GM18870 (cell line): ENCODE measurements at regions not wholly inside any gene's neighbourhood (a gene's known extent, or its start where the extent isn't known, plus 50 kb on each side); places are given as distances from the start of the nearest gene placed in this dataset.
"Not testable (repeated sequence)": the region's sequence is repeated elsewhere in the genome, so short reads cannot be mapped to it uniquely, and the experiment has no call there.

ENCODE experiments used
- ATAC-seq: cut with Tn5 transposase; IDR thresholded peaks from one replicate; pipeline ENCODE4 v1.9.1; 2021; ENCODE audit warnings: moderate library complexity; ENCODE audit not compliant: unreplicated experiment

DNA sequence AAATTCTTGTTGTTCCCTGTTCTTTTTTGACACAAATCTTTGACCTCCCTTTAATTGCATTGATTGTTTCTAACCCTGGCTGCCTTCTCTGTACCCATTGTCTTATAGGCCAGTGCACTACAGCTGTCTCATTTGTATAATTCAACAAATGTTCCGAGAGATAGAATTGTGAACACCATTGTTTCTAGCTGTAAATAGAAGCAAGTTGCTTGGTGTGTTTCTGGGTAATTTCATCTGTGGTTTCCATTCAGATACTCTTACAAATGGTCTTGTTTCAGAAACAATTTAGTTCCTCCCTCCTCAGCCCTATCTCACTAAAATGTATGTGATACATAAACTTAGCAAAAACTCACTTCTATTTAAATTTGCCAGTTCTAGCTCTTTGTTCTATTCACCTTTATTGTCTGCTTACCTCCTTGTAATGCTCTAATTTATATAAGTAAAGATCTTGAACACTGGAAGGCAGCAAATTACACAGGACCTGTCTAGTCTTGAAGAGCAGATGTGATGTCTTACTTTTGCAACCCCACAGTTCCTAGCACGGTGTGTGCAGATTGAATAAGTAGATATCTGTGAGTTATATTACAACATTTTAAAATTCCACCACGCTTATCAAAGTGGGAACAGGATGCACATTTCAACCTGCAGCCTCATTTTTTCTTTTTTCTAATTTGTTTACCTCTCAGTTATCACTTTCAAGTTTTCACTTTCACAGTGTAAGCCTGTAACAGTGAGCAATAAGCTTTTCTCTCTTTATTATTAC, 515.6 kb upstream of the ZP4 start:
- ATAC-seq: no peak

DNA sequence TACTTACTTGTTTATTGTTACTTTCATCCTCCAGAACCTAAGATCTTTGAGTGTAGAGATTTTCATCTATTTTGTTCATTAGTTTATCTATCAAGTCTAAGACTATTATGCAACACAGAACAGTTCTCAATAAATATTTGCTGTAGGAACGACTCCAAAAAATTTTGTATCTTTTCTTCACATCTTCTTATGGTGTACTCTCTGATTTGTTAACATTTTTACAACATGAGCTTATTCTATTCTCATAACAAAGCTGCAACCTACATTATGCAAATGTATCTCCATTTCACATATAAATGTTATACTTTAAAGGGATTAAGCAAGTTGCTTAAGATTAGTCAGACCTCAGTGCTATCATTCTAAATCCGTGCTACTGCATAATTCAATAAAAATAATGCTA, 514.2 kb upstream of the ZP4 start:
- ATAC-seq: no peak

DNA sequence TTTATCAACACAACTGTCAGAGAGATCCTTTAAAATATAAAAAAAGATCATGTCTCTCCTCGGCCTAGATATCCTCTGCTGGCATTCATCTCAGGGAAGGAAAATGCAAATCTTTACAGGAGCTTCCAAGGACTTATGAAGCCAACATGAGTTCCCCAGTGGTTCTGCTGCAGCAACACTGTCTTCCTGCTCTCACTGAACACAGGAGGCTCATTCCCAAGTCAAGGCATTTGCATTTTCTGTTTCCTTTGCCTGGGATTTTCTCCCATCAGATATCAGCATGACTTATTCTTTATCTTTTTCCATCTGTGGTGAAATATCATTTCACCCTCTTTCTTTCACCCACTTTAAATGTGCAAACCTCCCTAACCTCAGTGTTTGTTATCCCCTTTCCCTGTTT, 513.8 kb upstream of the ZP4 start:
- no peak for ATAC-seq

DNA sequence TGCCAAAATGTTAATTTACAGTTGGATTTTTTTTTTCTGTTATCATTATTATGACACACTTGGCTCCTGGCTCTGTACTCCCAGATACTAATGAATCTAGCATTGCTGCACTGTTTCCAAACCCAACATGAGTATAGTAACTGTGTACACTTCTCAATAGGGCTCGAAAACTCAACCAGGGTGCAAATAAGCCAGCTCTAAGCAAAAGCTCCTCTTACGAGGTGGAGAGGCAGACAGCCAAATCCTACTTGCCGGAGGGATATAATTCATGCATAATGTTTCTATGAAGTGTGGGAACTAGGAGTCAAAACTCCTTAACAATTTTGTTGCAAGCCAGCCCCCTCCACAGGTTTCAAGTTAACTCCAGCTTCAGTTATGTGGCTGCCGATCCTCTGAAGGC, 510.4 kb upstream of the ZP4 start:
- no peak for ATAC-seq

DNA sequence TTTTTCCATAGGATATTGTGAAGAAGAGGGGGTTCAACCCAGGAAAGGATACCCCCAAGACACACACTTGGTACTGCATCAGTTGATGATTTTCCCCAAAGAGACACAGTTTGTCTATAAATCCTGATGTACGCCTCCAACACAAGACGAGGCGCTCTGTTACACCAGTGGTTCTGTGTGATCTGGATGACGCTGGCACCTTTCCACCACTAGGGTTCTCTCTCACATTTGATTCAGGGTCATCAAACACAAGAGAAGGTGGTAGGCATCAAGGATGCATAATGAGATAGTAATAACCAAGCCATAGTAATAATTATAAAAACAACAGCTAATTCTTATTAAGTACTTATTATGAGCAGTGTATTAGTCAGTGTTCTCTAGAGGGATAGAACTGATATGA, 508.8 kb upstream of the ZP4 start:
- ATAC-seq: no peak

DNA sequence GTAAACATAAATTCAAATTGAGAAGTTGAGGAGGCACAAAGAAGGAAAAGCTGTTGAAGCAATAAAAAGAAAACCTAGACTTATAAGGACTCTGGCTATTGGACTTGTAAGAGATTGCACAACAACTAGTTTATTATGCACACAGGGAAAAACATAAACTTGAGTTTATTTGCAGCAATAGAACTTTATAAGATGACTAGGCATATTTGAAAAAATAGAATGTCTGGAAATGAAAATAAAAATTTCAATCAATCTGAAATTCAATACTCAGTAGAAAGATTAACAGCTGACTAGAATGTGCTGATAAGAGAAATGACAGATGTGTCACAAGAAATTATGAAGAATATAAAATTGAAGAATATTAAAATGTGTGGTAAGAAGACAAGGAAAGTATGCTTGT, 505.4 kb upstream of the ZP4 start:
- no peak for ATAC-seq

DNA sequence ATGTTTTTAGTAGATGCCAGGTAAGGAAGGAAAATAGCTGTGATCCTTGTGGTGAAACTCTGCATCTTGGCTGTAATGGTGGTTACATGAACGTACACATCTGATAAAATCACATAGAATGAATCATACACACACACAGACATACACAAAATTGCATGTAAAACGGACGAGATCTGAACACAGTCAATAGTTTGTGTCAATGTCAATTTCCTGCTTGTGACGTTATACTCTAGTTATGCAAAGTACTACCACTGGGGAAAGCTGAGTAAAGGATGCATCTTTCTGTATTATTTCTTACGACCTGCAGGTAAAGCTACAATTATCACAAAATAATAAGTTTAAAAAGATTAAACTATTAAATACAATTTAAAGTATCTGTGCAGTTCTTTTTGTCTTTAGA, 493.7 kb upstream of the ZP4 start:
- ATAC-seq: no peak

DNA sequence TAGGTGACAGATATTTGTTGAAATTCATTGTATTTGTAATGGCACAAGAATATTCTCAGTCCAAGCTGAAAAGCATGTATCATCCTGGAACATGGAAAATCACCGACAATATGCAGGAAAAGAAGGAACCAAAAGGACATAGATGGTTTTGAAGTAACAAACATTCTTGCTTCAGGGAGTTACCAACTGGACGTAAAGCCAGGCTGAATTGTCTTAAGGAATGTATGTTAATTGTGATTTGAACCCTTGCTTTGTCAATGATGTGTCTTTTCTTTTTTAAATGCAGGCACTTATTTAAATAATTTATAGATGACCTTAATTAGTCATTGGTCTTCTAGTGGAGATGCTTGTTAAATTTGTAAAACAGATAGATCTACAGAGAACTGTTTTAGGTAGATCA, 489.4 kb upstream of the ZP4 start:
- ATAC-seq: no peak

DNA sequence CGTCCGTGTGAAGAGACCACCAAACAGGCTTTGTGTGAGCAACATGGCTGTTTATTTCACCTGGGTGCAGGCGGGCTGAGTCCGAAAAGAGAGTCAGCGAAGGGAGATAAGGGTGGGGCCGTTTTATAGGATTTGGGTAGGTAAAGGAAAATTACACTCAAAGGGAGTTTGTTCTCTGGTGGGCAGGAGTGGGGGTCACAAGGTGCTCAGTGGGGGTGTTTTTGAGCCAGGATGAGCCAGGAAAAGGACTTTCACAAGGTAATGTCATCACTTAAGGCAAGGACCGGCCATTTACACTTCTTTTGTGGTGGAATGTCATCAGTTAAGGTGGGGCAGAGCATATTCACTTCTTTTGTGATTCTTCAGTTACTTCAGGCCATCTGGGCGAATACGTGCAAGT, 488.7 kb upstream of the ZP4 start:
- not testable (repeated sequence) for ATAC-seq

DNA sequence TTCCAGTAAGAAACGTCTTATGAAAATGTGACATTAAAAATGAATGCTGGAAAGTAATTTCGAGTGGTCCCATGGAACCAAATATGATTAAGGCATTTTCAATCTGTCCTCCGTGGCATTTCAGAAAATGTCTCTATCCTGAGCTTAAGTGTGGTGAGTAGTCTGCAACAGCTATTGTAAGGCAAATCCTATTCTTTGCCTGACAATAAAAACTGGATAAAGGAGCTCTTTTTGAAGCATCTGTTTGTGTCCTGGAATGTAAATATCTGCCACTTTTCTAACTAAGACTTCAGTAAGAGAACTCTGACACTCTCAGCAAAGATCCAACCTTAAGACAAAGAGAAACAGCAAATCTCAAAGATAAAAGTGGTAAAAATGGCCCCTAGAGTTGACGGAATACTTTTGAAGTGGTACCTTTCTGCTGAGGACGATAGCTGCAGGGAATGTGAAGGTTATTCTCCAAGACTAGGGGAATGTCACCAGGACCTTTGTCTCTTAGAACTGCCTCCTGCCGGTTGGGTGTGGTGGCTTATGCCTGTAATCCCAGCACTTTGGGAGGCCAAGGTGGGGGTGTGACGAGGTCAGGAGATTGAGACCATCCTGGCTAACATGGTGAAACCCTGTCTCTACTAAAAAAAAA, 486.7 kb upstream of the ZP4 start:
- no peak for ATAC-seq

DNA sequence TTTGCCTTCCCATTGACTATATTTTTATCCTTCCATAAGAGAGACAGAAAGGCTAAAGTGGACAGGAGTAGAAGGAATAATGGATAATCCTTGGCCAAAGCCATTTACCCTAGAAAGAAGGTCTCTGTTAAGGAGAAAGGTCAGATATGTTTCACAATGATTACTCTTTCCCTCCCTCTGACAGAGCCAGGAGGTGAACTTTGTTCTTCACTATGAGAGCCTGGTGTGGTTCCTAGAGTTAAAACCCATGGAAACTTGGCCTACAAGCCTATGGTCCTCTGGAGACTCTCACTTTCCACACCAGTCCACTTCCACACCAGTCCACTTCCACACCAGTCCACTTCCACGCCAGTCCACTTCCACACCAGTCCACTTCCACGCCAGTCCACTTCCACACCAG, 479.9 kb upstream of the ZP4 start:
- ATAC-seq: no peak

DNA sequence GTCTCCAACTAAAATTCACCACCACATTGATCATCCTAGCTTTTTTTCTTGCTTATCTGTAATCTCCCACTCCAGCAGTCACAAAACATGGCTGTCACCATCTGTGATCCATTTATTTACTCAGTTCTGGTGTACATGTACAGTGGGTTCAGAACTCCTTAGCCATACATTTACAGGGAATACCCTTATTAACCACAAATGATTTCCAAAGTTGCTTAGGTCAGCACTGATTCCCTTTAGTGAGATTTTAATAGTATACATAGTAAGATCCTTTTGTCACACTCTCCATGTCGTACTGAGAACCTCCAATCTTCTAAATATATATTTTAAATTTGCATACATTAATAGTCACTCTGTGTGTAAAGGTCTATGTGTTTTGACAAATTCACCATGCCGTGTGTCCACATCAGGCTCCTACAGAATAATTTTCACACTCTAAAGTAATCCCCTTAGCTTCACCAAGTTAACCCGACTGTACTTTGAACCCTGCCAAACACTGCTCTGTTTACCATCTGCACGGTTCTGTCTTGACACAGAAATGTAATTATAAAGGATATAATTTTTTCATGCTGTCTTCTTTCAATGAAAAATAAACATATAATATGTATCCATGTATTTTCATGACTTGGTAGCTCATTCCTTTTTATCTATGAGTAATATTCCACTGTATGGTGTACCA, 473.6 kb upstream of the ZP4 start:
- no peak for ATAC-seq

DNA sequence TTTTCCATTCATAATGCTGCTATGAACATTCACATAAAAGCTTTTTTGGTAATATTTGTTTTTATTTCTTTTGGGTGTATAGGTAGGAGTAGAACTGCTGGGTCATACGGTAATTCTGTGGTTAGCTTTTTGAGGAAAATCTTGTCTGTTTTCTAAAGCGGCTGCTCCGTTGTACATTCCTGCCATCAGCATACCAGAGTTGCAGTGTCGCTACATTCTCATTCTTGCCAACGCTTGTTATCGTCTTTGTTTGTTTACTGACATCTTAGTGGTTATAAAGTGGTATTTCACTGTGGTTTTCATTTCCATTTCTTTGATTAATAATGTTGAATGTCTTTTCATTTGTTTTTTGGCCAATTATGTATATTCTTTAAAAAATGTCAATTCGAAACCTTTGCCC, 469.8 kb upstream of the ZP4 start:
- no peak for ATAC-seq

DNA sequence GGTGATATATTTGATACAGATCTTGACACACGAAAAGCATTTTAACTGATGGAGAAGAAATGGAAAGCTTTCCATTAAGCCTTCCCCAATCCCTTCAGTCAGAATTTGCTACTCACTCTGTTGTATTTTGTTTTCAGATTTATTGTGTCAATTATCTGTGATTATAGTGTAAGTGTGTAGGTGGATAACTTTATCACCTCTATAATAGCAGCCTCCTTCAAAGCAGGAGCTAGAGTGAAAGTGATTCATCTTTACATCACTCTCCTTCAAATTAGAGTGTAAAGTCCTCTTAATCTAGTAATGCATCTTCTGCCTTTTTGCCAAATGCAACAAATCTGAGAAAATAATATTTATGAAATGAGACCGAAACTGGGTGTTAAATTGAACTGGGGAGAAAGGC, 459.7 kb upstream of the ZP4 start:
- ATAC-seq: no peak

DNA sequence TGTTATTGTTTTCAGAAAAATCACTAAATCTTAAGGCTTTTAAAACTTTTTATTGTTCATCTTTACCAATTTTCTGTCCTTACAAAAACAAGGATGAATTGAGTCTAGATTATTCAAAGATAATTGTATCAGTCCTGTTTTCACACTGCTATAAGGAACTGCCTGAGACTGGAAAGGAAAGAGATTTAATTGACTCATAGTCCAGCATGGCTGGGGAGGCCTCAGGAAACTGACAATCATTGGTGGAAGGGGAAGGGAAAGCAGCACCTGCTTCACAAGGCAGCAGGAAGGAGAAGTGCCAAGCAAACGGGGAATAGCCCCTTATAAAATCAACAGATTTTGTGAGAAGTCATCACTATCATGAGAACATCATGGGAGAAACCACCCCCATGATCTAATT, 455.6 kb upstream of the ZP4 start:
- no peak for ATAC-seq

DNA sequence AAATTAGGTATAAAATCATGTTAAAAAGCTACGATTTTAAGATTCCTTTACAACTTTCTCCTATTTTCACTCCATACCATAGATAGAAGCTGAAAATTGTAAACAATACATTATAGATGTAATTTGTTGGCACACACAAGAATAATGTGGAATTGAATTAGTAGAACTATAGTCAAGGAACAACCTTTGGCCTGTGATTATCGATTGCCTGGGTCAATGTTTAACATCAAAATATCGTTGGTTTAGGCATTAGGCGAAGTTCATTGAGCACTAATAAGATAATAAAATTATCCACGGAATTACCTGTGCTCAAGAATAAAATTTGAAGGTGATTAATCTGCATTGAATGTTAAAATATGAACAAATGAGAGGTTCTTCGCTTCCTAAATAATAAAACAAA, 455.1 kb upstream of the ZP4 start:
- ATAC-seq: no peak

DNA sequence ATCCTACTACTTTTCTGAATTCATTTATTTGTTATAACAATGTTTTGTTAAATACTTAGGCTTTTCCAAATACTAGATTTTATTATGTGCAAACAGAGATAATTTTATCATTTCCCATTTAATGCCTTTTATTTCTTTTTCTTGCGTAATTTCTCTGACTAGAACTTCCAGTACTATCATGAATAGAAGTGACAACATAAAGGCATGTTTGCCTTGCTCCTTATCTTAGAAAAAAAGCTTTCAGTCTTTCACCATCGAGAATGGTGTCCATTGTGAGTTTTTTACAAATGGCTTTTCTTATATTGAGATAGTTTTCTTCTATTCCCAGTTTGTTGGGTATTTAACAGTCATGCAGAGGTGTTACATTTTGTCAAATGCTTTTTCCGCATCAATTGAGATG, 453.1 kb upstream of the ZP4 start:
- no peak for ATAC-seq

DNA sequence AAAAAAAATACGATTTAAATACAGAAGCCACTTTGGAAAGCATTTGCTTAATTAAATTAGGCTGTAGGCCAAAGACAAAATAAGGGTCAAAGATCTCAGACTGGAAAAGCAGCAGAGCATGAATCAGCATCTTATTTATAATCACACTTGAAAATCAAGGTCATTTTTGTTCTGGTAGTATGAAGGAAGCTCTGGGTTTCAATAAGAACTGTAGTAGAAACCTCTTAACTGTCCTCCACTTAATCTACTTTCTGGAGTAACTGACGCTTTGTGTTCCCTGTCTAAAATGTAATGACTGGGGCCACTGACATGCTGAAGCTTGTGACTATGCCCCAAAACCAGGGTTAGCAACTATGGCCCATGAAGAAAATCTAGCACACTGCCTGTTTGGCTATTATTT, 450.7 kb upstream of the ZP4 start:
- ATAC-seq: no peak

DNA sequence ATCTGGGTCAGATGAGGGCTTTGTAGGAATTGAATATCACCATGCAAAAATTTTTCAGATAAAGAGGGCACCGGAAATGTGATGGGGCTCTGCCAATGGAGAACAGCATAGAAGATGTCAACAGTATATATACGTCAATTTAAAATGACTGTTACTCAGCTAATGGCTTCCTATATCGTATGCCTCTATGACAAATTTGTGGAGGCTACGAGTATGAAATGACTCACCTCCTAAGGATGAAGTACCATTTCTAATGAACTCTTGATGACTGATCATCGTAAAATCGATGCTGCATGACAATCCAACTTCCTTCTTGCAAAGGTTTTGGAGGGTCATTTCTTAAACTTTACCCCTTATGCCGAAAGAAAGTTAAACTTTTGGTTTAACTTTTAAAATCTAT, 450.3 kb upstream of the ZP4 start:
- no peak for ATAC-seq

DNA sequence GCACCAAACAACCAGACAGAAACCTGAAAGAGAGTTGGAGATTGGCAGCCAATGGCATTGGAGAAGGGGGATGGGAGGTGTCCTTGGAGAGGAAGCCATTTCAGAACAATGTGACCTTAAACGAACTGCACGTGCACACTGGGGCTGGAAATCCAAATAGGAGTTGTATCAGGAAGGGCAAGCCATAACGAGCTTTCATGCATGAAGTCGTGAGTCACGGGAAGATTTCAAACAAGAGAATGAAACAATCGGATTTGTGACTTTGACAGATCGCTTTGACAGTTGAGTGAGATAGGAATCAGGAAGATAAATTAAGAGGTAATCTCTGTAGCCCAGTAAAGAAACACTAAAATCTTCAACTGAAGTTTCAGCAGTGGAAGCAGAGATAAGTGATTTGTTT, 445.8 kb upstream of the ZP4 start:
- ATAC-seq: no peak

DNA sequence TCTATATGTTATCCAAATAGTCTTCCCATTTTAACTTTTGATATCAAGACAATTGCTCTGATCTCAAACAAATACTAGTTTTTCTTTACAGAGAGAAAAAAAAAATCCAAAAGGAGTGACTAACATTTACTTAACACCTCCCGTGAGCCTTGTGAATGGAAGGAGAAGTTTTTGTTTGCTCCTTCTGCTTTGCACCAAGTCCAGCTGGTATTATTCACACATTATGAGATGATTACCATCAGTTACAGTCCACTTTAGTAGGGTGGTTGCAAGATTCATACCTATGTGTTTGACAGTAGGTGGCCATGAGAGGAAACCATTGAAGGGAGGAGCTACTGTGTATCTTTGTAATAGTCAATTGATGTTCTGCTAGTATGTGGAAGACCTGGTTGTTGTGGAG, 443.4 kb upstream of the ZP4 start:
- ATAC-seq: no peak

DNA sequence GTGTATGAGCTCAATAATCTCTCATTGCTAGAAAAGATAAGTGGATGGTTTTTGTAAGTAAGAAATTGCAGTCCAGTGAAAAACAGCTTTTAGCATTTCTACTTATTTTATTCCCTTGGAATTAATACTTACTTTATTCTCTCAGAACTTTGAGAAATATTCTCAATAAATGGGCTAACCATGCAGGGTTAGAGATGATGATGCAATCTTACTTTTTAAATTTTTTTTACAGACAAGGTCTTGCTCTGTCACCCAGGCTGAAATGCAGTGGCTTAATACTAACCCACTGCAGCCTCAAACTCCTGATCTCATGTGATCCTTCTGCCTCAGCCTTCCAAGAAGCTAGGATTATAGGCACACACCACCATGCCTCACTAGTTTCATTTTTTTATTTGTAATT, 440.8 kb upstream of the ZP4 start:
- ATAC-seq: no peak
